Gastroesophageal sphincter (tissue), 3 donors: ENCODE measurements at regions not wholly inside any gene's neighbourhood (a gene's known extent, or its start where the extent isn't known, plus 50 kb on each side); places are given as distances from the start of the nearest gene placed in this dataset.

Source experiments
- EP300 ChIP-seq: sonication (generic); formaldehyde crosslinking; IDR thresholded peaks from one replicate; pipeline ENCODE4 v1.6.1; 2017; ENCODE audit warnings: antibody characterized with exemption, mild to moderate bottlenecking
- POLR2A ChIP-seq, 2 donors: fragments of 450-650 bp; IDR thresholded peaks; one replicate each; pipeline ENCODE4 v1.6.1; 2017; ENCODE audit warnings: antibody characterized with exemption in 2 of 2, mild to moderate bottlenecking in 2 of 2, moderate library complexity in 1 of 2
- POLR2AphosphoS5 ChIP-seq: sonication (generic); formaldehyde crosslinking; IDR thresholded peaks from one replicate; pipeline ENCODE4 v1.6.1; 2017; ENCODE audit warnings: antibody characterized with exemption
- TF ChIP-seq, protein P1 (sequence below), 4 experiments: fragments of 200-600 bp in 2 of 4; fragments of 450-650 bp in 2 of 4; sonication (generic) in 1 of 4; IDR thresholded peaks; one replicate each; pipeline ENCODE4 v1.5.1; 2017 to 2019; ENCODE audit warnings: antibody characterized with exemption in 4 of 4, mild to moderate bottlenecking in 2 of 4, moderate library complexity in 2 of 4

DNA sequence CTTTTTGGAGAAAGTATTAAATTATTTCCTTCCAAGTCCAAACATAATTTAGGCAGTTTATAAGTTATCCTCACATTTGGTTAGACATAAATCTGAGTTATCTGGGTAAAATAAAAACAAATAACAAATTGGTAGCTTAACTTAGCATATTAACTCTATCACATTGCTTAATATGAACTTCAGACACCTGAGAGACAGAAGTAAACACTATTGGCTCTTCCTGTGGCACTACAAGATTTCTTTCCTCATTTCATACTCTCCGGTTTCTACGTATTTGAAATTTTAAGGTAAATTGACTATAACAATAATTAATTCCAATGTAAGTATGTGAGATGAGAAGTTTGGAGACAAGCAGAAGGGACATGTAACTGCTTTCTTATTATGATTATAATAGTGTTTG lies 106.8 kb downstream of the TRMT11 start:
- TF ChIP-seq, protein P1, sequence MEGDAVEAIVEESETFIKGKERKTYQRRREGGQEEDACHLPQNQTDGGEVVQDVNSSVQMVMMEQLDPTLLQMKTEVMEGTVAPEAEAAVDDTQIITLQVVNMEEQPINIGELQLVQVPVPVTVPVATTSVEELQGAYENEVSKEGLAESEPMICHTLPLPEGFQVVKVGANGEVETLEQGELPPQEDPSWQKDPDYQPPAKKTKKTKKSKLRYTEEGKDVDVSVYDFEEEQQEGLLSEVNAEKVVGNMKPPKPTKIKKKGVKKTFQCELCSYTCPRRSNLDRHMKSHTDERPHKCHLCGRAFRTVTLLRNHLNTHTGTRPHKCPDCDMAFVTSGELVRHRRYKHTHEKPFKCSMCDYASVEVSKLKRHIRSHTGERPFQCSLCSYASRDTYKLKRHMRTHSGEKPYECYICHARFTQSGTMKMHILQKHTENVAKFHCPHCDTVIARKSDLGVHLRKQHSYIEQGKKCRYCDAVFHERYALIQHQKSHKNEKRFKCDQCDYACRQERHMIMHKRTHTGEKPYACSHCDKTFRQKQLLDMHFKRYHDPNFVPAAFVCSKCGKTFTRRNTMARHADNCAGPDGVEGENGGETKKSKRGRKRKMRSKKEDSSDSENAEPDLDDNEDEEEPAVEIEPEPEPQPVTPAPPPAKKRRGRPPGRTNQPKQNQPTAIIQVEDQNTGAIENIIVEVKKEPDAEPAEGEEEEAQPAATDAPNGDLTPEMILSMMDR (IDR thresholded peaks at IDR 0.05), result no peak
- TF ChIP-seq POLR2A (IDR thresholded peaks at IDR 0.05), result no peak
- TF ChIP-seq POLR2AphosphoS5, result no peak
- TF ChIP-seq EP300, result no peak
